ENCODE measurements at regions not wholly inside any gene's neighbourhood (a gene's known extent, or its start where the extent isn't known, plus 50 kb on each side); places are given as distances from the start of the nearest gene placed in this dataset.
A peak's percentile ranks its signal among the peaks of the same experiment; 100 is the strongest.

DNA sequence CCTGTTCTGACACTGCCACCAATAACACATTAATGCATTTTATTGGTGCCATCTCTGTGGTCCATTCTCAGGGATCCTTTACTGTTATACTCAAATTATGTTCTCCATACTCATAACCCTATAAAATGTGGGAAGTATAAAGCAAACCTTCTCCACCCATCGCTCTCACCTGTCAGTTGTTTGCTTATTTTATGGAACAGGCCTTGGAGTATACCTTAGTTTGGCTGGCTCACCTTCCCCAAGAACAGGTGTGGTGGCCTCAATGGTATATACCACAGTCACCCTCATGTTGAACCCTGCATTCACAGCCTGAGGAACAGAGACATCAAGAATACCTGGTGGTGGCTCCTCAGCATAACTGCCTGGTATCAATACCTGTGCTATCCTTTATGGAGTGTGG is 308.4 kb upstream of the STXBP6 start:
- H3K27me3 ChIP-seq (ENCODE audit: control insufficient read depth in 1 of 2, insufficient read depth in 1 of 2, low read length in 2 of 2), result no peaks in the 10 kb centered on the region
- H2AK5ac ChIP-seq (ENCODE audit: low read length, severe bottlenecking), result no peak overlapping the region
- H3K9ac ChIP-seq (ENCODE audit: low read length), result no peak overlapping the region
- H4K8ac ChIP-seq (ENCODE audit: low read length), result no peak overlapping the region
- H2BK12ac ChIP-seq (ENCODE audit: low read length in 2 of 2), result no peak overlapping the region
- no peaks in the 10 kb centered on the region for H3K4me1 ChIP-seq (ENCODE audit: control insufficient read depth, insufficient read depth, low read depth, low read length)
- H3K27ac ChIP-seq (ENCODE audit: low read length, poor library complexity, severe bottlenecking), result no peak overlapping the region
- no peak overlapping the region for H4K91ac ChIP-seq (ENCODE audit: low read length)
- no peak overlapping the region for H2BK120ac ChIP-seq (ENCODE audit: low read depth, low read length)
- H3K9me3 ChIP-seq (ENCODE audit: control insufficient read depth, low read length), result no peaks in the 10 kb centered on the region
- no peak overlapping the region for H2BK5ac ChIP-seq (ENCODE audit: low read depth, low read length, poor library complexity, severe bottlenecking)
- no peaks in the 10 kb centered on the region for H3K36me3 ChIP-seq (ENCODE audit: control insufficient read depth in 1 of 2, insufficient read depth in 2 of 2, low read depth in 1 of 2, low read length in 2 of 2)
- H3K4me2 ChIP-seq (ENCODE audit: low read length, poor library complexity, severe bottlenecking), result no peak overlapping the region
- no peak for DNase-seq
- H3K14ac ChIP-seq (ENCODE audit: low read length in 2 of 2), result no peak overlapping the region
- WGBS, result 8% methylated on average over 1 of the region's 1 CpG
- H3K79me1 ChIP-seq (replicated peaks; ENCODE audit: low read length, poor library complexity, severe bottlenecking), result no peaks in the 10 kb centered on the region
- H2BK15ac ChIP-seq (ENCODE audit: low read depth, poor library complexity, severe bottlenecking), result no peak overlapping the region
- no peak overlapping the region for H2AFZ ChIP-seq (ENCODE audit: low read depth, low read length)
- no peak overlapping the region for H3K4ac ChIP-seq (ENCODE audit: low read depth in 1 of 2, low read length in 2 of 2)
- no peak overlapping the region for H3K4me3 ChIP-seq (ENCODE audit: insufficient read depth in 1 of 2, low read depth in 1 of 2, low read length in 2 of 2)
- H3K18ac ChIP-seq (ENCODE audit: low read depth in 1 of 2, low read length in 2 of 2), result no peak overlapping the region
- no peak overlapping the region for H3K23ac ChIP-seq (ENCODE audit: low read length in 2 of 2)

DNA sequence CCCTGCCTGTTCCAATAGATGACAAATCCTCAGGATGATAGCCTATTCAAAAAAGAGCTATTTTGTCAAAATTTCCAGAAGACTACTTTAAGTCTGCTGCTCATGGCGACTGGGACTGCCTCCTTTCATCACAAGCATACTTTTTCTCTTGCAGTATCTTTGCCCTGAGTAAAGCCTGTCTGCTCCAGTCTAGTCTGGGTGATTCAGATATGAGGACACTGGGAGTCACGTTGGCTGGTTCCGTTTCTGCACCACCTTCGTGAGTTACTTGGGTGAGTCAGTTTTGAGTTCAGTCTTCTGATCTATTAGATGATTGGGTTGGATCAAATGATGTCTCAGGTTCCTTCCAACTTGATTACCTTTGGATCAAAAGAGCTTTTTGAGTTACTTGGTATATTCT is 301.3 kb upstream of the STXBP6 start:
- no peak overlapping the region for H2BK15ac ChIP-seq (ENCODE audit: low read depth, poor library complexity, severe bottlenecking)
- H3K4me1 ChIP-seq (ENCODE audit: control insufficient read depth, insufficient read depth, low read depth, low read length), result no peaks in the 10 kb centered on the region
- no peaks in the 10 kb centered on the region for H3K79me1 ChIP-seq (replicated peaks; ENCODE audit: low read length, poor library complexity, severe bottlenecking)
- no peak for DNase-seq
- H3K14ac ChIP-seq (ENCODE audit: low read length in 2 of 2), result no peak overlapping the region
- H2AFZ ChIP-seq (ENCODE audit: low read depth, low read length), result no peak overlapping the region
- no peak overlapping the region for H2BK5ac ChIP-seq (ENCODE audit: low read depth, low read length, poor library complexity, severe bottlenecking)
- 56% methylated on average over 4 of the region's 4 CpGs for whole genome bisulfite sequencing
- H3K4me3 ChIP-seq (ENCODE audit: insufficient read depth in 1 of 2, low read depth in 1 of 2, low read length in 2 of 2), result peak overlapping the region in 1 of 2 experiments; percentile 41
- H2BK12ac ChIP-seq (ENCODE audit: low read length in 2 of 2), result no peak overlapping the region
- H3K4me2 ChIP-seq (ENCODE audit: low read length, poor library complexity, severe bottlenecking), result no peak overlapping the region
- no peak overlapping the region for H3K4ac ChIP-seq (ENCODE audit: low read depth in 1 of 2, low read length in 2 of 2)
- H3K27me3 ChIP-seq (ENCODE audit: control insufficient read depth in 1 of 2, insufficient read depth in 1 of 2, low read length in 2 of 2), result no peaks in the 10 kb centered on the region
- H4K8ac ChIP-seq (ENCODE audit: low read length), result no peak overlapping the region
- no peaks in the 10 kb centered on the region for H3K36me3 ChIP-seq (ENCODE audit: control insufficient read depth in 1 of 2, insufficient read depth in 2 of 2, low read depth in 1 of 2, low read length in 2 of 2)
- H3K9me3 ChIP-seq (ENCODE audit: control insufficient read depth, low read length), result no peaks in the 10 kb centered on the region
- H3K18ac ChIP-seq (ENCODE audit: low read depth in 1 of 2, low read length in 2 of 2), result no peak overlapping the region
- H3K9ac ChIP-seq (ENCODE audit: low read length), result peak overlapping the region; percentile 90
- no peak overlapping the region for H2BK120ac ChIP-seq (ENCODE audit: low read depth, low read length)
- no peak overlapping the region for H3K23ac ChIP-seq (ENCODE audit: low read length in 2 of 2)
- H3K27ac ChIP-seq (ENCODE audit: low read length, poor library complexity, severe bottlenecking), result no peak overlapping the region
- no peak overlapping the region for H4K91ac ChIP-seq (ENCODE audit: low read length)
- H2AK5ac ChIP-seq (ENCODE audit: low read length, severe bottlenecking), result no peak overlapping the region

DNA sequence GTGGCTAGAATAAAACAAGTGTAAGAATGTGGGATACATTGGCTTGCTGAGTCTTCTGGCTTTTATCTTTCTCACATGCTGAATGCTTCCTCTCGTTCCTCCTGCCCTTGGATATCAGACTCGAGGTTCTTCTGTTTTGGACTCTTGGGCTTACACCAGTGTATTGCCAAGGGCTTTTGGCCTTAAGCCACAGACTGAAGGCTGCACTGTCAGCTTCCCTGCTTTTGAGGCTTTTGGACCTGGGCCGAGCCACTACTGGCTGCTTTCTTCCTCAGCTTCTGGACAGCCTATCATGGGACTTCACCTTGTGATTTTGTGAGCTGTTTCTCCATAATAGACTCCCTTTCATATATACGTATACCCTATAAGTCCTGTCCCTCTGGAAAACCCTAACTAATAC is 300.9 kb upstream of the STXBP6 start:
- no peak for DNase-seq
- WGBS, result 43% methylated on average over 4 of the region's 4 CpGs

DNA sequence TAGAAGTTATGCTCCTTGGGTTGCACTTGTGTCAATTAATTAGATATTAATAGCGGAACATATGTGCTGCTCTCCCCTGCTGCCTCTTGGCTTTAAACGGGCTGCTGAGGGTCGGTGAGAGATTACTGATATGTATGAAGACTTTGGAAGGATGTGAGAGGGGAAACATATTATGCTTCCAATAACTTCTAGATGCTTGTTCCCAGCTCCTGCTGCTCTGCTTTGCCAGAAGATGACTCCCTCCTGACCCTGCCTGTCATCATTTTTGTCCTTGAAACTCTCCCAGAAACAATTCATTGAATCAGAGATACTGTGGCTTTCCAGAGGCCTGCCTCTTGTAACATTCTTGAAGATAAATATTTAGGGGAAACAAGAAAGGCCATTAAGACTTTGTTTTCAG is 300.1 kb upstream of the STXBP6 start:
- DNase-seq, result no peak
- Histone ChIP-seq H3K9ac (ENCODE audit: low read length) (peak overlapping the region; percentile 90), H3K27me3 (ENCODE audit: control insufficient read depth in 1 of 2, insufficient read depth in 1 of 2, low read length in 2 of 2) (no peaks in the 10 kb centered on the region), H3K4me2 (ENCODE audit: low read length, poor library complexity, severe bottlenecking) (no peak overlapping the region), H3K9me3 (ENCODE audit: control insufficient read depth, low read length) (peaks cover 9% of the 10 kb centered on the region), H3K4me3 (ENCODE audit: insufficient read depth in 1 of 2, low read depth in 1 of 2, low read length in 2 of 2) (no peak overlapping the region), H3K4ac (ENCODE audit: low read depth in 1 of 2, low read length in 2 of 2) (no peak overlapping the region), H2AFZ (ENCODE audit: low read depth, low read length) (no peak overlapping the region), H2BK5ac (ENCODE audit: low read depth, low read length, poor library complexity, severe bottlenecking) (no peak overlapping the region), H3K27ac (ENCODE audit: low read length, poor library complexity, severe bottlenecking) (no peak overlapping the region), H4K8ac (ENCODE audit: low read length) (no peak overlapping the region), H2BK120ac (ENCODE audit: low read depth, low read length) (no peak overlapping the region), H3K79me1 (replicated peaks; ENCODE audit: low read length, poor library complexity, severe bottlenecking) (no peaks in the 10 kb centered on the region), H2AK5ac (ENCODE audit: low read length, severe bottlenecking) (no peak overlapping the region), H3K4me1 (ENCODE audit: control insufficient read depth, insufficient read depth, low read depth, low read length) (no peaks in the 10 kb centered on the region), H2BK12ac (ENCODE audit: low read length in 2 of 2) (no peak overlapping the region), H4K91ac (ENCODE audit: low read length) (no peak overlapping the region), H3K23ac (ENCODE audit: low read length in 2 of 2) (no peak overlapping the region), H2BK15ac (ENCODE audit: low read depth, poor library complexity, severe bottlenecking) (no peak overlapping the region), H3K18ac (ENCODE audit: low read depth in 1 of 2, low read length in 2 of 2) (no peak overlapping the region), H3K36me3 (ENCODE audit: control insufficient read depth in 1 of 2, insufficient read depth in 2 of 2, low read depth in 1 of 2, low read length in 2 of 2) (no peaks in the 10 kb centered on the region), H3K14ac (ENCODE audit: low read length in 2 of 2) (no peak overlapping the region)
- WGBS, result 71% methylated on average over 3 of the region's 3 CpGs

More for the DNA sequence above, 300.9 kb upstream of the STXBP6 start:
- H3K4ac ChIP-seq (ENCODE audit: low read depth in 1 of 2, low read length in 2 of 2), result no peak overlapping the region
- H2BK120ac ChIP-seq (ENCODE audit: low read depth, low read length), result no peak overlapping the region
- no peaks in the 10 kb centered on the region for H3K36me3 ChIP-seq (ENCODE audit: control insufficient read depth in 1 of 2, insufficient read depth in 2 of 2, low read depth in 1 of 2, low read length in 2 of 2)
- H3K14ac ChIP-seq (ENCODE audit: low read length in 2 of 2), result no peak overlapping the region
- no peak overlapping the region for H3K4me2 ChIP-seq (ENCODE audit: low read length, poor library complexity, severe bottlenecking)
- no peaks in the 10 kb centered on the region for H3K4me1 ChIP-seq (ENCODE audit: control insufficient read depth, insufficient read depth, low read depth, low read length)
- no peak overlapping the region for H2BK15ac ChIP-seq (ENCODE audit: low read depth, poor library complexity, severe bottlenecking)
- no peak overlapping the region for H2BK5ac ChIP-seq (ENCODE audit: low read depth, low read length, poor library complexity, severe bottlenecking)
- H4K8ac ChIP-seq (ENCODE audit: low read length), result no peak overlapping the region
- peak overlapping the region in 1 of 2 experiments; percentile 41 for H3K4me3 ChIP-seq (ENCODE audit: insufficient read depth in 1 of 2, low read depth in 1 of 2, low read length in 2 of 2)
- peak overlapping the region; percentile 90 for H3K9ac ChIP-seq (ENCODE audit: low read length)
- no peak overlapping the region for H4K91ac ChIP-seq (ENCODE audit: low read length)
- H2AFZ ChIP-seq (ENCODE audit: low read depth, low read length), result no peak overlapping the region
- H3K9me3 ChIP-seq (ENCODE audit: control insufficient read depth, low read length), result peaks cover 3% of the 10 kb centered on the region
- H3K27me3 ChIP-seq (ENCODE audit: control insufficient read depth in 1 of 2, insufficient read depth in 1 of 2, low read length in 2 of 2), result no peaks in the 10 kb centered on the region
- no peak overlapping the region for H2AK5ac ChIP-seq (ENCODE audit: low read length, severe bottlenecking)
- H3K18ac ChIP-seq (ENCODE audit: low read depth in 1 of 2, low read length in 2 of 2), result no peak overlapping the region
- H3K23ac ChIP-seq (ENCODE audit: low read length in 2 of 2), result no peak overlapping the region
- H3K27ac ChIP-seq (ENCODE audit: low read length, poor library complexity, severe bottlenecking), result no peak overlapping the region
- H2BK12ac ChIP-seq (ENCODE audit: low read length in 2 of 2), result no peak overlapping the region
- no peaks in the 10 kb centered on the region for H3K79me1 ChIP-seq (replicated peaks; ENCODE audit: low read length, poor library complexity, severe bottlenecking)

Data from mesenchymal stem cell (in vitro differentiated cells and primary cell).